OCI-LY7 (cell line): ENCODE measurements at regions not wholly inside any gene's neighbourhood (a gene's known extent, or its start where the extent isn't known, plus 50 kb on each side); places are given as distances from the start of the nearest gene placed in this dataset.

Experiments used
- BruUV-seq: library from RNA; stranded (reverse); fragments of 400-500 nt; replicated peaks from 2 replicates; lab custom pipeline; 2021; lab: Mats Ljungman, UMichigan
- CTCF ChIA-PET: fragments of 300-600 bp; sonication (Branson Sonifier 250); formaldehyde crosslinking; loops from one replicate; lab custom pipeline; 2022; ENCODE audit warnings: antibody characterized with exemption; ENCODE audit not compliant: unreplicated experiment; lab: Charles Lee
- POLR2A ChIA-PET: fragments of 300-600 bp; sonication (Branson Sonifier 250); formaldehyde crosslinking; loops from one replicate; lab custom pipeline; 2022; ENCODE audit warnings: antibody characterized with exemption; lab: Charles Lee
- DNase-seq: peaks from one replicate; pipeline ENCODE4 v3.0.0-alpha.2; 2015; ENCODE audit warnings: low spot score
- H2AFZ ChIP-seq: fragments of 200-600 bp; sonication (generic), shearing (Covaris generic); 2 replicates; pipeline ENCODE4 v1.6.1; 2014; ENCODE audit warnings: mild to moderate bottlenecking, antibody characterized with exemption, low read length, moderate library complexity
- H3K27ac ChIP-seq: fragments of 200-600 bp; sonication (generic); 2 replicates; pipeline ENCODE4 v1.5.1; 2014; ENCODE audit warnings: mixed run types, low read depth, mild to moderate bottlenecking, moderate library complexity, low read length, inconsistent platforms; ENCODE audit not compliant: poor library complexity, severe bottlenecking
- H3K36me3 ChIP-seq: fragments of 200-600 bp; sonication (generic); 2 replicates; pipeline ENCODE4 v1.6.1; 2014; ENCODE audit warnings: mild to moderate bottlenecking, antibody characterized with exemption, low read length, moderate library complexity, mixed read lengths; ENCODE audit not compliant: insufficient read depth
- H3K4me1 ChIP-seq: fragments of 200-600 bp; sonication (generic); 2 replicates; pipeline ENCODE4 v1.5.1; 2014; ENCODE audit warnings: mild to moderate bottlenecking, low read length; ENCODE audit not compliant: insufficient read depth, poor library complexity, severe bottlenecking
- H3K4me2 ChIP-seq: fragments of 200-600 bp; sonication (generic); 2 replicates; pipeline ENCODE4 v1.6.1; 2014; ENCODE audit warnings: mild to moderate bottlenecking, low read length
- H3K4me3 ChIP-seq: fragments of 200-600 bp; sonication (generic); 2 replicates; pipeline ENCODE4 v1.5.1; 2014; ENCODE audit warnings: mild to moderate bottlenecking, low read depth, low read length; ENCODE audit not compliant: poor library complexity, severe bottlenecking
- H3K79me2 ChIP-seq: fragments of 200-600 bp; sonication (generic); 2 replicates; pipeline ENCODE4 v1.6.1; 2016; ENCODE audit warnings: low read depth, mild to moderate bottlenecking, low read length, moderate library complexity, mixed read lengths; ENCODE audit not compliant: insufficient read depth
- H3K9me2 ChIP-seq: fragments of 200-600 bp; sonication (generic); 2 replicates; pipeline ENCODE4 v1.6.1; 2016; ENCODE audit warnings: mild to moderate bottlenecking, low read length, mixed read lengths; ENCODE audit not compliant: insufficient read depth
- H3K9me3 ChIP-seq: fragments of 200-600 bp; sonication (generic); 2 replicates; pipeline ENCODE4 v1.6.1; 2014; ENCODE audit warnings: mild to moderate bottlenecking, mixed run types, low read length, mixed read lengths
- H4K20me1 ChIP-seq: fragments of 200-600 bp; sonication (generic); 2 replicates; pipeline ENCODE4 v1.6.1; 2014; ENCODE audit warnings: mild to moderate bottlenecking, antibody characterized with exemption, low read length, moderate library complexity, mixed read lengths; ENCODE audit not compliant: insufficient read depth
- EZH2phosphoT487 ChIP-seq: fragments of 200-600 bp; sonication (generic); IDR thresholded peaks from 2 replicates; pipeline ENCODE4 v1.6.1; 2018; ENCODE audit warnings: low read depth, borderline replicate concordance, mild to moderate bottlenecking, mixed run types, antibody characterized with exemption, low read length, moderate library complexity, mixed read lengths
- intact Hi-C: fragments of 100-400 bp; cut with micrococcal nuclease; formaldehyde crosslinking; loops from one replicate; pipeline ENCODE4 v1.10.0; 2022; ENCODE audit not compliant: unreplicated experiment
- TF ChIP-seq, protein P1 (sequence below): fragments of 200-600 bp; sonication (generic); conservative IDR thresholded peaks from 2 replicates; pipeline ENCODE4 v1.5.1; 2014; ENCODE audit warnings: mild to moderate bottlenecking, antibody characterized with exemption, low read length, moderate library complexity, mixed read lengths

GRCh38 chr13:109384491-109385241 lies 401.7 kb downstream of the IRS2 start:
- no peaks in the 10 kb centered on the region for H3K4me1 ChIP-seq
- H3K36me3 ChIP-seq: no peaks in the 10 kb centered on the region
- no peaks in the 10 kb centered on the region for H3K79me2 ChIP-seq
- H3K27ac ChIP-seq: no peak overlapping the region
- TF ChIP-seq, protein P1, sequence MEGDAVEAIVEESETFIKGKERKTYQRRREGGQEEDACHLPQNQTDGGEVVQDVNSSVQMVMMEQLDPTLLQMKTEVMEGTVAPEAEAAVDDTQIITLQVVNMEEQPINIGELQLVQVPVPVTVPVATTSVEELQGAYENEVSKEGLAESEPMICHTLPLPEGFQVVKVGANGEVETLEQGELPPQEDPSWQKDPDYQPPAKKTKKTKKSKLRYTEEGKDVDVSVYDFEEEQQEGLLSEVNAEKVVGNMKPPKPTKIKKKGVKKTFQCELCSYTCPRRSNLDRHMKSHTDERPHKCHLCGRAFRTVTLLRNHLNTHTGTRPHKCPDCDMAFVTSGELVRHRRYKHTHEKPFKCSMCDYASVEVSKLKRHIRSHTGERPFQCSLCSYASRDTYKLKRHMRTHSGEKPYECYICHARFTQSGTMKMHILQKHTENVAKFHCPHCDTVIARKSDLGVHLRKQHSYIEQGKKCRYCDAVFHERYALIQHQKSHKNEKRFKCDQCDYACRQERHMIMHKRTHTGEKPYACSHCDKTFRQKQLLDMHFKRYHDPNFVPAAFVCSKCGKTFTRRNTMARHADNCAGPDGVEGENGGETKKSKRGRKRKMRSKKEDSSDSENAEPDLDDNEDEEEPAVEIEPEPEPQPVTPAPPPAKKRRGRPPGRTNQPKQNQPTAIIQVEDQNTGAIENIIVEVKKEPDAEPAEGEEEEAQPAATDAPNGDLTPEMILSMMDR: no peak
- no peak for TF ChIP-seq EZH2phosphoT487
- no peak overlapping the region for H3K4me3 ChIP-seq
- BruUV-seq: no TSS peak
- ChIA-PET CTCF (no interaction called here), POLR2A (no interaction called here)
- no peak overlapping the region for H2AFZ ChIP-seq
- H3K4me2 ChIP-seq: no peak overlapping the region
- no peaks in the 10 kb centered on the region for H4K20me1 ChIP-seq
- no peaks in the 10 kb centered on the region for H3K9me2 ChIP-seq
- no peak for DNase-seq
- H3K9me3 ChIP-seq: no peaks in the 10 kb centered on the region
- intact Hi-C loops: no loop called here

GRCh38 chr13:109383683-109384082 lies 402.7 kb downstream of the IRS2 start:
- POLR2A ChIA-PET: no interaction called here
- Histone ChIP-seq H4K20me1 (no peaks in the 10 kb centered on the region), H3K36me3 (no peaks in the 10 kb centered on the region), H3K4me2 (no peak overlapping the region), H3K4me1 (no peaks in the 10 kb centered on the region), H3K27ac (no peak overlapping the region), H3K9me3 (no peaks in the 10 kb centered on the region), H2AFZ (no peak overlapping the region), H3K79me2 (no peaks in the 10 kb centered on the region), H3K4me3 (no peak overlapping the region), H3K9me2 (no peaks in the 10 kb centered on the region)
- CTCF ChIA-PET: no interaction called here
- intact Hi-C loops: no loop called here
- no peak for DNase-seq
- TF ChIP-seq, protein P1: no peak
- no peak for TF ChIP-seq EZH2phosphoT487
- no TSS peak for BruUV-seq

DNA sequence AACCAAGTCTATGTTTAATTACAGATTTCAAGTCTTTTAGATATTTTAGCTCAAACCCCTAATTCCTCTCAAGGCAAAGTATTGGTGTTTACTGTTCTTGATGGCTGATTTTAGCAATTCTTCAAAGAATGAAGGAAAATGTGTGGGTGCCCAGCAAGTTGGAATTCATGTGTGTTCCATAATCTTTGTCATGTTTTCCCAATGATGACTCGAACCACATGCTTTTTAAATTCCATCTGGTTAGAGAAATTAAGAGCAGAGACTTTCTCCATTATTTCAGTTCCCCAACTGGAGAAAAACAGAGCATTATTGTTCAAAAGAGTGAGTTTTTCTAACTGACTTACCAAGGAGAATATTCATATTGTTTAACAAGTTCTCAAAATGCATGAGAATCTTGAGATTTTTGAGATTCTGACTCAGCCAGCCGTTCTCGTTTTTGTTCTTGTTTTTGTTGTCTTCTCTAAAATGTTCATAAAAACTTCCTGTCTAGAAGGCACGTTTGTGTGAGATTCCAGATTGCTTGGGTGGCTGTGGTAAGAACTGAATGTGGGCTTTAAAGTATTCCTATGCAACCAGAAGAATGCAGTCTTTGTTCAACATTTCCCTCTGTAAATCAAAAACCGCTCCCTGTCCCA lies 404.7 kb downstream of the IRS2 start:
- H4K20me1 ChIP-seq: no peaks in the 10 kb centered on the region
- intact Hi-C loops: no loop called here
- H3K36me3 ChIP-seq: no peaks in the 10 kb centered on the region
- no peak overlapping the region for H2AFZ ChIP-seq
- no peaks in the 10 kb centered on the region for H3K79me2 ChIP-seq
- no peaks in the 10 kb centered on the region for H3K4me1 ChIP-seq
- DNase-seq: no peak
- no peaks in the 10 kb centered on the region for H3K9me3 ChIP-seq
- CTCF ChIA-PET: no interaction called here
- TF ChIP-seq, protein P1: no peak
- no TSS peak for BruUV-seq
- no peak overlapping the region for H3K4me3 ChIP-seq
- H3K4me2 ChIP-seq: no peak overlapping the region
- POLR2A ChIA-PET: no interaction called here
- H3K9me2 ChIP-seq: no peaks in the 10 kb centered on the region
- no peak overlapping the region for H3K27ac ChIP-seq
